Karpas-422 (cell line): ENCODE measurements at regions not wholly inside any gene's neighbourhood (a gene's known extent, or its start where the extent isn't known, plus 50 kb on each side); places are given as distances from the start of the nearest gene placed in this dataset.

Experiments
- DNase-seq: peaks from one replicate; pipeline ENCODE4 v3.0.0-alpha.2; 2015
- H2AFZ ChIP-seq: fragments of 200-600 bp; sonication (generic); 2 replicates; pipeline ENCODE4 v1.6.1; 2014; ENCODE audit warnings: antibody characterized with exemption, low read length, mixed read lengths
- H3K27ac ChIP-seq: fragments of 200-600 bp; sonication (generic); 2 replicates; pipeline ENCODE4 v1.5.1; 2014; ENCODE audit warnings: mild to moderate bottlenecking, low read length, moderate library complexity
- H3K27me3 ChIP-seq: fragments of 200-600 bp; sonication (generic); 2 replicates; pipeline ENCODE4 v1.6.1; 2014; ENCODE audit warnings: low read length, mixed read lengths
- H3K36me3 ChIP-seq: fragments of 200-600 bp; sonication (generic); 2 replicates; pipeline ENCODE4 v1.6.1; 2014; ENCODE audit warnings: low read length, mixed read lengths; ENCODE audit not compliant: insufficient read depth
- H3K4me1 ChIP-seq: fragments of 200-600 bp; sonication (generic); 2 replicates; pipeline ENCODE4 v1.6.1; 2014; ENCODE audit warnings: mild to moderate bottlenecking, low read length, mixed read lengths
- H3K4me2 ChIP-seq: fragments of 200-600 bp; sonication (generic); 2 replicates; pipeline ENCODE4 v1.6.1; 2014; ENCODE audit warnings: low read length, low read depth, mild to moderate bottlenecking; ENCODE audit not compliant: poor library complexity, severe bottlenecking
- H3K4me3 ChIP-seq: fragments of 200-600 bp; sonication (generic); 2 replicates; pipeline ENCODE4 v1.5.1; 2014; ENCODE audit warnings: mild to moderate bottlenecking, antibody characterized with exemption, low read length, mixed read lengths
- H3K79me2 ChIP-seq: fragments of 200-600 bp; sonication (generic); 2 replicates; pipeline ENCODE4 v1.6.1; 2014; ENCODE audit warnings: mild to moderate bottlenecking, low read length, mixed read lengths
- H3K9ac ChIP-seq: fragments of 200-600 bp; sonication (generic); 2 replicates; pipeline ENCODE4 v1.6.0; 2014; ENCODE audit warnings: low read length
- H3K9me2 ChIP-seq: fragments of 200-600 bp; sonication (generic), shearing (Covaris generic); replicated peaks from 2 replicates; pipeline ENCODE4 v1.6.0; 2014; ENCODE audit warnings: mild to moderate bottlenecking, low read length, moderate library complexity; ENCODE audit not compliant: insufficient read depth
- H3K9me3 ChIP-seq: fragments of 300-700, 200-600 bp; sonication (generic); 2 replicates; pipeline ENCODE4 v1.6.1; 2014; ENCODE audit warnings: low read length, mixed read lengths
- H4K20me1 ChIP-seq: fragments of 200-600 bp; sonication (generic); 2 replicates; pipeline ENCODE4 v1.6.1; 2014; ENCODE audit warnings: mild to moderate bottlenecking, antibody characterized with exemption, low read length, low read depth; ENCODE audit not compliant: insufficient read depth

GRCh38 chr14:65261946-65262345 is 150.6 kb upstream of the FUT8 start:
- no peak for DNase-seq
- Histone ChIP-seq H3K36me3 (no peaks in the 10 kb centered on the region), H3K9me2 (no peaks in the 10 kb centered on the region), H3K4me2 (no peak overlapping the region), H3K9ac (no peak overlapping the region), H2AFZ (no peak overlapping the region), H3K4me3 (no peak overlapping the region), H3K27me3 (no peaks in the 10 kb centered on the region), H3K27ac (no peak overlapping the region), H3K79me2 (no peaks in the 10 kb centered on the region), H3K9me3 (no peaks in the 10 kb centered on the region), H4K20me1 (no peaks in the 10 kb centered on the region), H3K4me1 (no peaks in the 10 kb centered on the region)

GRCh38 chr14:65263177-65263788 is 149.2 kb upstream of the FUT8 start:
- Histone ChIP-seq H3K27me3 (no peaks in the 10 kb centered on the region), H3K9ac (no peak overlapping the region), H3K9me2 (no peaks in the 10 kb centered on the region), H2AFZ (no peak overlapping the region), H3K4me3 (no peak overlapping the region), H3K4me2 (no peak overlapping the region), H3K4me1 (no peaks in the 10 kb centered on the region), H4K20me1 (no peaks in the 10 kb centered on the region), H3K9me3 (no peaks in the 10 kb centered on the region), H3K79me2 (no peaks in the 10 kb centered on the region), H3K27ac (no peak overlapping the region), H3K36me3 (no peaks in the 10 kb centered on the region)
- no peak for DNase-seq

GRCh38 chr14:65267856-65268255 is 144.7 kb upstream of the FUT8 start:
- Histone ChIP-seq H3K27me3 (no peaks in the 10 kb centered on the region), H3K27ac (no peak overlapping the region), H3K4me3 (no peak overlapping the region), H2AFZ (no peak overlapping the region), H3K79me2 (no peaks in the 10 kb centered on the region), H3K4me1 (no peaks in the 10 kb centered on the region), H4K20me1 (no peaks in the 10 kb centered on the region), H3K36me3 (no peaks in the 10 kb centered on the region), H3K4me2 (no peak overlapping the region), H3K9me2 (no peaks in the 10 kb centered on the region), H3K9me3 (no peaks in the 10 kb centered on the region), H3K9ac (no peak overlapping the region)
- no peak for DNase-seq

GRCh38 chr14:65268594-65268993 is 143.9 kb upstream of the FUT8 start:
- Histone ChIP-seq H3K4me2 (no peak overlapping the region), H3K4me3 (no peak overlapping the region), H4K20me1 (no peaks in the 10 kb centered on the region), H3K9me3 (no peaks in the 10 kb centered on the region), H3K36me3 (no peaks in the 10 kb centered on the region), H3K4me1 (no peaks in the 10 kb centered on the region), H3K27me3 (no peaks in the 10 kb centered on the region), H3K79me2 (no peaks in the 10 kb centered on the region), H3K9ac (no peak overlapping the region), H3K9me2 (no peaks in the 10 kb centered on the region), H3K27ac (no peak overlapping the region), H2AFZ (no peak overlapping the region)
- no peak for DNase-seq

GRCh38 chr14:65269732-65270131 is 142.8 kb upstream of the FUT8 start:
- Histone ChIP-seq H4K20me1 (no peaks in the 10 kb centered on the region), H3K27ac (no peak overlapping the region), H3K79me2 (no peaks in the 10 kb centered on the region), H2AFZ (no peak overlapping the region), H3K27me3 (no peaks in the 10 kb centered on the region), H3K9me2 (no peaks in the 10 kb centered on the region), H3K4me2 (no peak overlapping the region), H3K9me3 (no peaks in the 10 kb centered on the region), H3K4me3 (no peak overlapping the region), H3K9ac (no peak overlapping the region), H3K36me3 (no peaks in the 10 kb centered on the region), H3K4me1 (no peaks in the 10 kb centered on the region)
- no peak for DNase-seq

GRCh38 chr14:65277027-65277426 is 135.5 kb upstream of the FUT8 start:
- Histone ChIP-seq H2AFZ (no peak overlapping the region), H4K20me1 (no peaks in the 10 kb centered on the region), H3K79me2 (no peaks in the 10 kb centered on the region), H3K4me2 (no peak overlapping the region), H3K27ac (no peak overlapping the region), H3K36me3 (no peaks in the 10 kb centered on the region), H3K4me3 (no peak overlapping the region), H3K27me3 (no peaks in the 10 kb centered on the region), H3K9me2 (no peaks in the 10 kb centered on the region), H3K9ac (no peak overlapping the region), H3K9me3 (no peaks in the 10 kb centered on the region), H3K4me1 (peaks cover 4% of the 10 kb centered on the region)
- DNase-seq: no peak

GRCh38 chr14:65277580-65278270 is 134.8 kb upstream of the FUT8 start:
- no peak overlapping the region for H2AFZ ChIP-seq

GRCh38 chr14:65278589-65278988 is 133.9 kb upstream of the FUT8 start:
- Histone ChIP-seq H4K20me1 (no peaks in the 10 kb centered on the region), H3K4me2 (no peak overlapping the region), H3K4me1 (peaks cover 13% of the 10 kb centered on the region), H3K9me2 (no peaks in the 10 kb centered on the region), H3K9ac (no peak overlapping the region), H2AFZ (no peak overlapping the region), H3K36me3 (no peaks in the 10 kb centered on the region), H3K27ac (no peak overlapping the region), H3K27me3 (no peaks in the 10 kb centered on the region), H3K4me3 (no peak overlapping the region), H3K79me2 (no peaks in the 10 kb centered on the region), H3K9me3 (no peaks in the 10 kb centered on the region)
- no peak for DNase-seq

More at GRCh38 chr14:65277580-65278270, 134.8 kb upstream of the FUT8 start:
- H3K36me3 ChIP-seq: no peaks in the 10 kb centered on the region
- no peaks in the 10 kb centered on the region for H3K9me2 ChIP-seq
- no peak for DNase-seq
- H3K4me2 ChIP-seq: no peak overlapping the region
- H3K4me3 ChIP-seq: no peak overlapping the region
- H4K20me1 ChIP-seq: no peaks in the 10 kb centered on the region
- H3K9me3 ChIP-seq: no peaks in the 10 kb centered on the region
- no peak overlapping the region for H3K27ac ChIP-seq
- peaks cover 11% of the 10 kb centered on the region for H3K4me1 ChIP-seq
- H3K79me2 ChIP-seq: no peaks in the 10 kb centered on the region
- H3K9ac ChIP-seq: no peak overlapping the region
- no peaks in the 10 kb centered on the region for H3K27me3 ChIP-seq
